ENCODE measurements at regions not wholly inside any gene's neighbourhood (a gene's known extent, or its start where the extent isn't known, plus 50 kb on each side); places are given as distances from the start of the nearest gene placed in this dataset.

DNA sequence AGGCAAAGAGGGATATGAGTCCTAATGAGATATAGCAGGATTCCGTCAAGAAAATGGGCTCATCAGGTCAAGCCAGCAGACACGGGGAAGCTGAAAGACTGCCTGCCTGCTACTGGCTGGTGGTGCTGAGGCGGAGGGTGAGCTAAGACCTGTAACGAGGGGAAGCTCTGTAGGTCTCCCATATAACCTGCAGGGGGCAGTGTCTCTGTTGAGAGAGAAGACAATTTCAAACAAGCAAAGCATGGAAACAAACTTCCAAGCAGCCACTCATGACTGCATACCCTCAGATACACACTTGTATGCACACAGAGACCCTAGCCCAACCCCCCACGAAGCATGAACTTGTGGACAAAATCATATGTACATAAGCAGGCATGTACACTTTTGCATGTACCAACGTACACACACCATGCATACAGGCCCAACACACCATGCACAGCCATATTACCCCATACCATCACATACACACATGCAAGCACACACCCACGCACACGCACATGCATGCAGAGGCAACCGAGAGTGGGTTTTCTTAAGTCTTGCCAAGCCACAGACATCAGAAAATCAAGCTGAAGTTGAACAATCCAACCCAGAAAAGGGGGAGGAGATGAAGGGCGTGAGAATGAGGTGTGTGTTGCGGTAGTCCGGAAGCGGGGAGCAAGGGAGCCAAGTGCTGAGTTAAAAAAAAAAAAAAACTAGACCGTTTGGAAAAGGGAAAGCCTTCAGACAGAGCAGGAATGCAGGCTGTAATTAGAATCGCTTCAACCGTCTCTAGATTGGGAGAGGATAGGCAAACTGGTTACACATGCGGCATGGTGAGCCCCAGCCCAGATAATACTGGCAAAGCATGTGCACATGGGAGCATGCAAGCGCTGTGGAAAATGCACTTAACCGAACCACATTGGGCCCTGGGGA lies 71.0 kb downstream of the PJA1 start:
- TF ChIP-seq, protein P1, sequence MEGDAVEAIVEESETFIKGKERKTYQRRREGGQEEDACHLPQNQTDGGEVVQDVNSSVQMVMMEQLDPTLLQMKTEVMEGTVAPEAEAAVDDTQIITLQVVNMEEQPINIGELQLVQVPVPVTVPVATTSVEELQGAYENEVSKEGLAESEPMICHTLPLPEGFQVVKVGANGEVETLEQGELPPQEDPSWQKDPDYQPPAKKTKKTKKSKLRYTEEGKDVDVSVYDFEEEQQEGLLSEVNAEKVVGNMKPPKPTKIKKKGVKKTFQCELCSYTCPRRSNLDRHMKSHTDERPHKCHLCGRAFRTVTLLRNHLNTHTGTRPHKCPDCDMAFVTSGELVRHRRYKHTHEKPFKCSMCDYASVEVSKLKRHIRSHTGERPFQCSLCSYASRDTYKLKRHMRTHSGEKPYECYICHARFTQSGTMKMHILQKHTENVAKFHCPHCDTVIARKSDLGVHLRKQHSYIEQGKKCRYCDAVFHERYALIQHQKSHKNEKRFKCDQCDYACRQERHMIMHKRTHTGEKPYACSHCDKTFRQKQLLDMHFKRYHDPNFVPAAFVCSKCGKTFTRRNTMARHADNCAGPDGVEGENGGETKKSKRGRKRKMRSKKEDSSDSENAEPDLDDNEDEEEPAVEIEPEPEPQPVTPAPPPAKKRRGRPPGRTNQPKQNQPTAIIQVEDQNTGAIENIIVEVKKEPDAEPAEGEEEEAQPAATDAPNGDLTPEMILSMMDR (IDR thresholded peaks at IDR 0.05 in 2 of 3, conservative IDR thresholded peaks at IDR 0.05 in 1 of 3; ENCODE audit: control insufficient read depth in 2 of 3, extremely low read depth in 1 of 3, insufficient read depth in 1 of 3, low read depth in 3 of 3, low read length in 3 of 3), result peak; percentile 49 to 64 (median 56)
- no peak for TF ChIP-seq RFX5 (IDR thresholded peaks at IDR 0.05; ENCODE audit: low read depth, low read length)
- TF ChIP-seq, protein P2, sequence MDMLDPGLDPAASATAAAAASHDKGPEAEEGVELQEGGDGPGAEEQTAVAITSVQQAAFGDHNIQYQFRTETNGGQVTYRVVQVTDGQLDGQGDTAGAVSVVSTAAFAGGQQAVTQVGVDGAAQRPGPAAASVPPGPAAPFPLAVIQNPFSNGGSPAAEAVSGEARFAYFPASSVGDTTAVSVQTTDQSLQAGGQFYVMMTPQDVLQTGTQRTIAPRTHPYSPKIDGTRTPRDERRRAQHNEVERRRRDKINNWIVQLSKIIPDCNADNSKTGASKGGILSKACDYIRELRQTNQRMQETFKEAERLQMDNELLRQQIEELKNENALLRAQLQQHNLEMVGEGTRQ (IDR thresholded peaks at IDR 0.05; ENCODE audit: borderline replicate concordance, low read depth, low read length), result no peak
- TF ChIP-seq POLR2A (IDR thresholded peaks at IDR 0.05; ENCODE audit: low read depth, low read length), result no peak
- no peak for TF ChIP-seq RCOR1 (conservative IDR thresholded peaks at IDR 0.05; ENCODE audit: low read depth, low read length)
- TF ChIP-seq NR2C2 (IDR thresholded peaks at IDR 0.05; ENCODE audit: borderline replicate concordance, control insufficient read depth, insufficient read length, low read depth), result no peak
- TF ChIP-seq POLR2AphosphoS5 (IDR thresholded peaks at IDR 0.05; ENCODE audit: low read length), result no peak
- TF ChIP-seq EP300 (IDR thresholded peaks at IDR 0.05; ENCODE audit: borderline replicate concordance in 1 of 2, control insufficient read depth in 1 of 2, low read depth in 2 of 2, low read length in 2 of 2), result no peak
- no peak for TF ChIP-seq NFYB (IDR thresholded peaks at IDR 0.05; ENCODE audit: insufficient read depth, low read depth, low read length)
- no peak for TF ChIP-seq EZH2 (IDR thresholded peaks at IDR 0.05; ENCODE audit: borderline replicate concordance, control insufficient read depth, low read depth, low read length)
- no peak for TF ChIP-seq BRCA1 (IDR thresholded peaks at IDR 0.05; ENCODE audit: low read depth, low read length)

Data from GM12878 (cell line).